ENCODE measurements at regions not wholly inside any gene's neighbourhood (a gene's known extent, or its start where the extent isn't known, plus 50 kb on each side); places are given as distances from the start of the nearest gene placed in this dataset.

GRCh38 chr6:87914637-87915395, 132.8 kb upstream of the SPACA1 start:
- TF ChIP-seq CTCF (IDR thresholded peaks at IDR 0.05): no peak
- no peak for TF ChIP-seq POLR2A (IDR thresholded peaks at IDR 0.05)

All from breast epithelium (tissue), 3 donors.